ENCODE measurements at regions not wholly inside any gene's neighbourhood (a gene's known extent, or its start where the extent isn't known, plus 50 kb on each side); places are given as distances from the start of the nearest gene placed in this dataset.

DNA sequence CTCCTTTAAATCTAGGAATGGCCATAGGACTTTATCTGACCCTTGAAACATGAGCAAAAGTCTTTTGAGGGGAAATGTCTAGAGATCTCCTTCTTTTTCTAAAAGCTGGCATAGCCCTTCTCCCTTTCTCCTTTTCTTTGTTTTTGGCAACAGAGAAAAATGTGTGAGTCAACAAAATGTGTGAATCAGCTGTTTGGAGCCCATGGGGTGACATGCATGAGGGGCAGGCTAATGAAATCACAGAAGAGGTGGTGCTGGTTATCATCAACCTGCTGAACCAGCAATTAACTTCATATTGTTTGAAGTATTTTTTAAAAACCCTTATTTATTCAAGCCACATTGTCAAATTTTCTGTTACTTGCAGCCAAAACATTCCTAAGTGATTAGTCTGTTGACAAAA is 132.3 kb downstream of the CCDC59 start:
- no peak for DNase-seq (ENCODE audit: low read depth)
- TF ChIP-seq, protein P1, sequence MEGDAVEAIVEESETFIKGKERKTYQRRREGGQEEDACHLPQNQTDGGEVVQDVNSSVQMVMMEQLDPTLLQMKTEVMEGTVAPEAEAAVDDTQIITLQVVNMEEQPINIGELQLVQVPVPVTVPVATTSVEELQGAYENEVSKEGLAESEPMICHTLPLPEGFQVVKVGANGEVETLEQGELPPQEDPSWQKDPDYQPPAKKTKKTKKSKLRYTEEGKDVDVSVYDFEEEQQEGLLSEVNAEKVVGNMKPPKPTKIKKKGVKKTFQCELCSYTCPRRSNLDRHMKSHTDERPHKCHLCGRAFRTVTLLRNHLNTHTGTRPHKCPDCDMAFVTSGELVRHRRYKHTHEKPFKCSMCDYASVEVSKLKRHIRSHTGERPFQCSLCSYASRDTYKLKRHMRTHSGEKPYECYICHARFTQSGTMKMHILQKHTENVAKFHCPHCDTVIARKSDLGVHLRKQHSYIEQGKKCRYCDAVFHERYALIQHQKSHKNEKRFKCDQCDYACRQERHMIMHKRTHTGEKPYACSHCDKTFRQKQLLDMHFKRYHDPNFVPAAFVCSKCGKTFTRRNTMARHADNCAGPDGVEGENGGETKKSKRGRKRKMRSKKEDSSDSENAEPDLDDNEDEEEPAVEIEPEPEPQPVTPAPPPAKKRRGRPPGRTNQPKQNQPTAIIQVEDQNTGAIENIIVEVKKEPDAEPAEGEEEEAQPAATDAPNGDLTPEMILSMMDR (IDR thresholded peaks at IDR 0.05; ENCODE audit: control insufficient read depth, extremely low read depth, insufficient read depth): no peak
- no peak overlapping the region for H3K4me3 ChIP-seq (ENCODE audit: low read depth, low read length)

DNA sequence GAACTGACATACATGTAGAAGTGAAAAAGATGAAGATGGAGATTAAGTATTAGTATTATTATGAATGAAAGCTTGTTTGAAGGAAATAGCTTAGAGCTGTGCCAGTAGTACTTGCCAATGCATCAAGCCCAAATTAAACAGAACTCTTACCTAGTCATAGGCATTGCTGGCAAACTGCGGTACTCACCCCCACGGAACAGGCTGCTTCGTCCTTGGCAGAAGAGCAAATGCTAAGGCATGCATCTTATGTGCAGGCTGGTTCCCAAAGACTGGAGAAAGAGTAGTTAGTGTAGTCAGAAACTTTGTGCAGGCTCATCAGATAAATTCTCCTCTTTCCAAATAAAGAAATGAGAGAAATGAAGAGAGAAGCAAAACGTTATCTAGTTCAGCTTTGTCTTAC is 134.8 kb downstream of the CCDC59 start:
- H3K4me3 ChIP-seq (ENCODE audit: low read depth, low read length): no peak overlapping the region
- DNase-seq (ENCODE audit: low read depth): no peak
- TF ChIP-seq, protein P1 (IDR thresholded peaks at IDR 0.05; ENCODE audit: control insufficient read depth, extremely low read depth, insufficient read depth): no peak

DNA sequence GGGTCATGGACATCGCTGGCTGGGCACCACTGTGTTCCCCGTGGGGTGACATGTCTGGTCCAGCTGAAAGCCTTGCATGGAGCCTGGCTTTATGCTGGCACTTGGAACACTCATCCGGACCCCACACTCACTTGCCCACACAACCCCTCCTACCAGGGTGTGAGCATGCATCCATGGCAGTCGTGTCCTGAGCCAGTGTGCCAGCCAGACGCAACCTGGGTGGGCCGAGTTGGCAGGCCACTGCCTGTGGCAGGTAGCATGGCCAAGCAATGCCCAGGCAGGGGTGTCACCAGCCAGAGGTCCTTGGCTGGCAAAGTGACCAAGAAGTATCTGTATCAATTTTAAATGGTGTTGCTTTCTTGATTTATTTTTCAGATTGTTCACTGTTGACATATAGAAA is 141.7 kb downstream of the CCDC59 start:
- TF ChIP-seq, protein P1 (IDR thresholded peaks at IDR 0.05; ENCODE audit: control insufficient read depth, extremely low read depth, insufficient read depth): no peak
- H3K4me3 ChIP-seq (ENCODE audit: low read depth, low read length): no peak overlapping the region
- no peak for DNase-seq (ENCODE audit: low read depth)

DNA sequence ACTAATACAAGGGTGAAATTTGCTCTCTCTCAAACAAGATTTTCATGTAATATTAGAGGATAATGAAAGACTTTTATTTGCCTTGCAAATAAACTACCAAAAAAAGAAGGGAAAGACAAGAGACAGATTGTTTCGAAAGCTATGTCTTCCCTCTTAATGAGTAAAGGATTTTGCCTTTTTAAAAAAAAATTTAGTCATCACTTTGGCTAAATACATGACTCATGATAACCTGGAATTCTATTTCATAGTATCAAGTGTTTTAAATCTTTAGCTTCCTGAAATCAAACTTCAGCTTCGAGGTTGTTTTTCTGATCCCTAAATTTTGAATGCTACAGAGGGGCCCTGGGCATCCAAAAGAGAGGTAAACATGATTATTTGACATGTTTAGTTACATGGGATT is 144.4 kb downstream of the CCDC59 start:
- TF ChIP-seq, protein P1 (IDR thresholded peaks at IDR 0.05; ENCODE audit: control insufficient read depth, extremely low read depth, insufficient read depth): no peak
- no peak overlapping the region for H3K4me3 ChIP-seq (ENCODE audit: low read depth, low read length)
- DNase-seq (ENCODE audit: low read depth): no peak

DNA sequence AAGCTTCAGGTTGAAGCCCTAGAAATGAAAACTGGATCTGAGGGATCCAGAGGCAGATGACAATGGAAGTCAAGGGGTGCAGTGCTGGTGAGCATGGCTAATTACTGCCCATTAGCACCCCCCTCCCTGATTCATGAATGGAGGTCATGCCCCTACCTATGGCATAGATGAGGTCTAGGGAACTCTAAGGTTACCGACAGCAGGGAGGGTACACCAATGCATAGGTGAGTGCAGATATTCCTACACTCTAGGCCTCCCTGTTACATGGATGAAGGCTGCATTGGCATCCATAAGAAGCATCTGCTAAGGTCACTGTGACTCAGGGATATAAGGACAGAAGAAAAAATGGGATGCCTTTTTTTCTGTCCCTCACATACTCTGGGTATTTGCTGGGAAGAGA is 147.3 kb downstream of the CCDC59 start:
- no peak overlapping the region for H3K4me3 ChIP-seq (ENCODE audit: low read depth, low read length)
- no peak for DNase-seq (ENCODE audit: low read depth)
- TF ChIP-seq, protein P1 (IDR thresholded peaks at IDR 0.05; ENCODE audit: control insufficient read depth, extremely low read depth, insufficient read depth): no peak

DNA sequence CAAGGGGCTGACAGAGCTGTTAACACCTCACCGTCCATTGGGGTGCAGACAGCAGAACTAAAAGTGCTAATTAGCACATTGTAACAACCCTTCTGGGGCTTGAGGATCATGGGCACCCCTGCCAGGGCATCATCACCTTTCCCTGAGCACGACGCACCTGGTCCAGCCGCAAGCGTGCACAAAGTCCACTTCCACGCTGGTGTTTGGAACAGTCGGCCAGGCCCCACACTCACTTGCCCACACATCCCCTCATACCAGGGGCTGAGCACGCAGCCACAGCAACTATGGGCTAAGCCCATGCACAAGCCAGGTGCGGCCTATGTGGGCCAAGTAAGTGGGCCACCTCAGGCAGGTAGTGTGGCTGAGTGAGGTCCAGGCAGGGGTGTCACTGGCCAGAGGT is 148.7 kb downstream of the CCDC59 start:
- no peak for DNase-seq (ENCODE audit: low read depth)
- H3K4me3 ChIP-seq (ENCODE audit: low read depth, low read length): no peak overlapping the region
- TF ChIP-seq, protein P1 (IDR thresholded peaks at IDR 0.05; ENCODE audit: control insufficient read depth, extremely low read depth, insufficient read depth): no peak

DNA sequence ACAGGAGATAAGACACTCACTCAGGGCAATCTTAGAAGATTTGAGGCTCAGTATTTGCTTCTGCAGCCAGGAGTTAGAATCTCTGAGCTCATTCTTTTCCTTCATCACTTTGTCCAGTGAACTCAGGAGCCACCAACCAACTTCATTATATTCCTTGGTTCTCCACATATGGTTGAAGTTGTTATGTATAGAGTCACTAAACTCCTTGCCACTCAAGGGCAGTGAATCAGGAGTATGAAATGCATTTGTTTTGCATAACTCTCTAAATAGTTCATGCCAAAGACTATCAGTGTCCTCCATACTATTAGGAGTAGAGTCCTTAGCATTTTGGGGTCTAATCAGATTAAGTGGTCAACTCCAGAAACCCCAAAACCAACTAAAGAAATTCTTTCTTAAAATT is 150.6 kb downstream of the CCDC59 start:
- no peak for DNase-seq (ENCODE audit: low read depth)
- TF ChIP-seq, protein P1 (IDR thresholded peaks at IDR 0.05; ENCODE audit: control insufficient read depth, extremely low read depth, insufficient read depth): no peak
- no peak overlapping the region for H3K4me3 ChIP-seq (ENCODE audit: low read depth, low read length)
